ENCODE measurements at regions not wholly inside any gene's neighbourhood (a gene's known extent, or its start where the extent isn't known, plus 50 kb on each side); places are given as distances from the start of the nearest gene placed in this dataset.

- H3K9me3 ChIP-seq (ENCODE audit: control insufficient read depth in 2 of 2, low read length in 2 of 2) = no peaks in the 10 kb centered on the region
- H3K27ac Mint-ChIP-seq = no peak overlapping the region
- H3K4me3 Mint-ChIP-seq = no peak overlapping the region
- H3K27me3 Mint-ChIP-seq = peaks cover 19% of the 10 kb centered on the region
- peaks cover 3% of the 10 kb centered on the region for H3K27me3 ChIP-seq (ENCODE audit: control insufficient read depth, insufficient read depth, low read length)
- no peaks in the 10 kb centered on the region for H3K4me1 Mint-ChIP-seq
- no peaks in the 10 kb centered on the region for H3K4me1 ChIP-seq (ENCODE audit: control insufficient read depth, insufficient read depth, low read length, poor library complexity, severe bottlenecking)
- H3K36me3 Mint-ChIP-seq = no peaks in the 10 kb centered on the region
- DNase-seq = no peak
- ATAC-seq (ENCODE audit: low read depth in 2 of 2) = no peak
- no peak overlapping the region for H3K4me3 ChIP-seq (ENCODE audit: low read depth, low read length)
- H3K27ac ChIP-seq (ENCODE audit: insufficient read depth, low read length, poor library complexity, severe bottlenecking) = no peak overlapping the region
- peaks cover 0 to 1% (median 0%) of the 10 kb centered on the region in 7 donors for H3K9me3 Mint-ChIP-seq
- no peaks in the 10 kb centered on the region for H3K36me3 ChIP-seq (ENCODE audit: control insufficient read depth, insufficient read depth, low read length)
These were observed 560.8 kb downstream of the BRD1 start for GRCh38 chr22:49266561-49267519.

- no peak for DNase-seq
- peaks cover 11% of the 10 kb centered on the region for H3K27me3 Mint-ChIP-seq
- no peak overlapping the region for H3K27ac ChIP-seq (ENCODE audit: insufficient read depth, low read length, poor library complexity, severe bottlenecking)
- no peak for ATAC-seq (ENCODE audit: low read depth in 2 of 2)
- no peak overlapping the region for H3K27ac Mint-ChIP-seq
- H3K4me3 ChIP-seq (ENCODE audit: low read depth, low read length) = no peak overlapping the region
- no peaks in the 10 kb centered on the region for H3K4me1 ChIP-seq (ENCODE audit: control insufficient read depth, insufficient read depth, low read length, poor library complexity, severe bottlenecking)
- H3K4me1 Mint-ChIP-seq = no peaks in the 10 kb centered on the region
- peaks cover 0 to 1% (median 0%) of the 10 kb centered on the region in 7 donors for H3K9me3 Mint-ChIP-seq
- H3K36me3 ChIP-seq (ENCODE audit: control insufficient read depth, insufficient read depth, low read length) = no peaks in the 10 kb centered on the region
- H3K36me3 Mint-ChIP-seq = no peaks in the 10 kb centered on the region
- H3K4me3 Mint-ChIP-seq = no peak overlapping the region
- no peaks in the 10 kb centered on the region for H3K27me3 ChIP-seq (ENCODE audit: control insufficient read depth, insufficient read depth, low read length)
- H3K9me3 ChIP-seq (ENCODE audit: control insufficient read depth in 2 of 2, low read length in 2 of 2) = no peaks in the 10 kb centered on the region
These were observed 563.0 kb downstream of the BRD1 start for GRCh38 chr22:49264696-49265095.

- Histone ChIP-seq H3K27ac (ENCODE audit: insufficient read depth, low read length, poor library complexity, severe bottlenecking) (no peak overlapping the region), H3K4me3 (ENCODE audit: low read depth, low read length) (no peak overlapping the region), H3K4me1 (ENCODE audit: control insufficient read depth, insufficient read depth, low read length, poor library complexity, severe bottlenecking) (no peaks in the 10 kb centered on the region), H3K27me3 (ENCODE audit: control insufficient read depth, insufficient read depth, low read length) (no peaks in the 10 kb centered on the region), H3K36me3 (ENCODE audit: control insufficient read depth, insufficient read depth, low read length) (no peaks in the 10 kb centered on the region), H3K9me3 (ENCODE audit: control insufficient read depth in 2 of 2, low read length in 2 of 2) (no peaks in the 10 kb centered on the region)
- no peaks in the 10 kb centered on the region for H3K36me3 Mint-ChIP-seq
- DNase-seq (no peak), ATAC-seq (ENCODE audit: low read depth in 2 of 2) (no peak)
- no peaks in the 10 kb centered on the region for H3K9me3 Mint-ChIP-seq
- H3K27me3 Mint-ChIP-seq = peaks cover 5% of the 10 kb centered on the region
- no peaks in the 10 kb centered on the region for H3K4me1 Mint-ChIP-seq
- H3K27ac Mint-ChIP-seq = no peak overlapping the region
- H3K4me3 Mint-ChIP-seq = no peak overlapping the region
These were observed 564.6 kb downstream of the BRD1 start for GRCh38 chr22:49263101-49263500.

- no peak overlapping the region for H3K27ac ChIP-seq (ENCODE audit: insufficient read depth, low read length, poor library complexity, severe bottlenecking)
- no peak for DNase-seq
- peaks cover 5% of the 10 kb centered on the region for H3K27me3 Mint-ChIP-seq
- peak overlapping the region in 1 of 3 donors; percentile 34 for H3K27ac Mint-ChIP-seq
- no peak overlapping the region for H3K4me3 Mint-ChIP-seq
- H3K4me3 ChIP-seq (ENCODE audit: low read depth, low read length) = no peak overlapping the region
- H3K36me3 Mint-ChIP-seq = no peaks in the 10 kb centered on the region
- no peaks in the 10 kb centered on the region for H3K36me3 ChIP-seq (ENCODE audit: control insufficient read depth, insufficient read depth, low read length)
- no peak for ATAC-seq (ENCODE audit: low read depth in 2 of 2)
- H3K4me1 ChIP-seq (ENCODE audit: control insufficient read depth, insufficient read depth, low read length, poor library complexity, severe bottlenecking) = no peaks in the 10 kb centered on the region
- H3K27me3 ChIP-seq (ENCODE audit: control insufficient read depth, insufficient read depth, low read length) = no peaks in the 10 kb centered on the region
- no peaks in the 10 kb centered on the region for H3K9me3 Mint-ChIP-seq
- no peaks in the 10 kb centered on the region for H3K9me3 ChIP-seq (ENCODE audit: control insufficient read depth in 2 of 2, low read length in 2 of 2)
- H3K4me1 Mint-ChIP-seq = no peaks in the 10 kb centered on the region
These were observed 565.5 kb downstream of the BRD1 start for GRCh38 chr22:49262167-49262566.

GRCh38 chr22:49261616-49262015 is 566.1 kb downstream of the BRD1 start:
- Histone ChIP-seq H3K36me3 (ENCODE audit: control insufficient read depth, insufficient read depth, low read length) (no peaks in the 10 kb centered on the region), H3K4me3 (ENCODE audit: low read depth, low read length) (no peak overlapping the region), H3K27ac (ENCODE audit: insufficient read depth, low read length, poor library complexity, severe bottlenecking) (no peak overlapping the region), H3K4me1 (ENCODE audit: control insufficient read depth, insufficient read depth, low read length, poor library complexity, severe bottlenecking) (no peaks in the 10 kb centered on the region), H3K27me3 (ENCODE audit: control insufficient read depth, insufficient read depth, low read length) (no peaks in the 10 kb centered on the region), H3K9me3 (ENCODE audit: control insufficient read depth in 2 of 2, low read length in 2 of 2) (no peaks in the 10 kb centered on the region)
- Mint-ChIP-seq H3K36me3 (no peaks in the 10 kb centered on the region), H3K27ac (no peak overlapping the region), H3K4me3 (no peak overlapping the region), H3K27me3 (peaks cover 5% of the 10 kb centered on the region), H3K9me3 (no peaks in the 10 kb centered on the region), H3K4me1 (no peaks in the 10 kb centered on the region)
- no peak for ATAC-seq (ENCODE audit: low read depth in 2 of 2)
- no peak for DNase-seq

GRCh38 chr22:49260681-49261580 is 566.7 kb downstream of the BRD1 start:
- Histone ChIP-seq H3K9me3 (ENCODE audit: control insufficient read depth in 2 of 2, low read length in 2 of 2) (no peaks in the 10 kb centered on the region), H3K27ac (ENCODE audit: insufficient read depth, low read length, poor library complexity, severe bottlenecking) (no peak overlapping the region), H3K4me3 (ENCODE audit: low read depth, low read length) (no peak overlapping the region), H3K36me3 (ENCODE audit: control insufficient read depth, insufficient read depth, low read length) (no peaks in the 10 kb centered on the region), H3K4me1 (ENCODE audit: control insufficient read depth, insufficient read depth, low read length, poor library complexity, severe bottlenecking) (no peaks in the 10 kb centered on the region), H3K27me3 (ENCODE audit: control insufficient read depth, insufficient read depth, low read length) (no peaks in the 10 kb centered on the region)
- H3K9me3 Mint-ChIP-seq = no peaks in the 10 kb centered on the region
- H3K27me3 Mint-ChIP-seq = peaks cover 5% of the 10 kb centered on the region
- ATAC-seq (ENCODE audit: low read depth in 2 of 2) (no peak), DNase-seq (no peak)
- H3K27ac Mint-ChIP-seq = no peak overlapping the region
- H3K36me3 Mint-ChIP-seq = no peaks in the 10 kb centered on the region
- H3K4me1 Mint-ChIP-seq = no peaks in the 10 kb centered on the region
- H3K4me3 Mint-ChIP-seq = no peak overlapping the region

GRCh38 chr22:49259839-49260615 is 567.6 kb downstream of the BRD1 start:
- H3K27ac Mint-ChIP-seq = no peak overlapping the region
- H3K36me3 Mint-ChIP-seq = no peaks in the 10 kb centered on the region
- no peaks in the 10 kb centered on the region for H3K9me3 Mint-ChIP-seq
- H3K4me1 Mint-ChIP-seq = no peaks in the 10 kb centered on the region
- Histone ChIP-seq H3K27ac (ENCODE audit: insufficient read depth, low read length, poor library complexity, severe bottlenecking) (no peak overlapping the region), H3K9me3 (ENCODE audit: control insufficient read depth in 2 of 2, low read length in 2 of 2) (no peaks in the 10 kb centered on the region), H3K4me3 (ENCODE audit: low read depth, low read length) (no peak overlapping the region), H3K4me1 (ENCODE audit: control insufficient read depth, insufficient read depth, low read length, poor library complexity, severe bottlenecking) (no peaks in the 10 kb centered on the region), H3K36me3 (ENCODE audit: control insufficient read depth, insufficient read depth, low read length) (no peaks in the 10 kb centered on the region), H3K27me3 (ENCODE audit: control insufficient read depth, insufficient read depth, low read length) (no peaks in the 10 kb centered on the region)
- DNase-seq (no peak), ATAC-seq (ENCODE audit: low read depth in 2 of 2) (no peak)
- peaks cover 5% of the 10 kb centered on the region for H3K27me3 Mint-ChIP-seq
- H3K4me3 Mint-ChIP-seq = no peak overlapping the region
